GM18951 (cell line): ENCODE measurements at regions not wholly inside any gene's neighbourhood (a gene's known extent, or its start where the extent isn't known, plus 50 kb on each side); places are given as distances from the start of the nearest gene placed in this dataset.

Experiments
- POLR2A ChIP-seq: IDR thresholded peaks from 4 replicates; pipeline ENCODE4 v1.6.1; 2011; ENCODE audit warnings: mild to moderate bottlenecking; ENCODE audit not compliant: insufficient read length, insufficient read depth; ENCODE audit errors: extremely low read depth
- in situ Hi-C: fragments of 300-500 bp; cut with MboI; formaldehyde crosslinking; loops from one replicate; pipeline ENCODE4 v1.12.0; 2022; ENCODE audit warnings: low sequenced_read_pairs, mixed read lengths, inconsistent platforms; ENCODE audit not compliant: unreplicated experiment

GRCh38 chr13:74006666-74007065 lies 127.5 kb downstream of the KLF12 start:
- TF ChIP-seq POLR2A, result no peak
- in situ Hi-C loops, result no loop called here

- in situ Hi-C loops, result no loop called here
- no peak for TF ChIP-seq POLR2A
Observed at GRCh38 chr13:74005320-74006157, 128.7 kb downstream of the KLF12 start.

GRCh38 chr13:74004109-74004508 lies 130.1 kb downstream of the KLF12 start:
- no peak for TF ChIP-seq POLR2A
- in situ Hi-C loops, result no loop called here

GRCh38 chr13:74003374-74003773 lies 130.8 kb downstream of the KLF12 start:
- no peak for TF ChIP-seq POLR2A
- in situ Hi-C loops, result no loop called here

GRCh38 chr13:74000876-74001275 lies 133.3 kb downstream of the KLF12 start:
- TF ChIP-seq POLR2A, result no peak
- in situ Hi-C loops, result no loop called here

GRCh38 chr13:73998631-73999030 lies 135.6 kb downstream of the KLF12 start:
- TF ChIP-seq POLR2A, result no peak
- in situ Hi-C loops, result no loop called here

- in situ Hi-C loops, result no loop called here
- TF ChIP-seq POLR2A, result no peak
Observed at GRCh38 chr13:73997964-73998363, 136.2 kb downstream of the KLF12 start.

- in situ Hi-C loops, result no loop called here
- TF ChIP-seq POLR2A, result no peak
Observed at GRCh38 chr13:73996569-73996968, 137.6 kb downstream of the KLF12 start.

GRCh38 chr13:73995736-73996135 lies 138.5 kb downstream of the KLF12 start:
- TF ChIP-seq POLR2A, result no peak
- in situ Hi-C loops, result no loop called here

- no peak for TF ChIP-seq POLR2A
- in situ Hi-C loops, result no loop called here
Observed at GRCh38 chr13:73993661-73994060, 140.5 kb downstream of the KLF12 start.

GRCh38 chr13:73991884-73992283 lies 142.3 kb downstream of the KLF12 start:
- in situ Hi-C loops, result no loop called here

GRCh38 chr13:73991384-73991783 lies 142.8 kb downstream of the KLF12 start:
- in situ Hi-C loops, result no loop called here
- TF ChIP-seq POLR2A, result no peak

More at GRCh38 chr13:73991884-73992283, 142.3 kb downstream of the KLF12 start:
- TF ChIP-seq POLR2A, result no peak

GRCh38 chr13:73989244-73989843 lies 144.9 kb downstream of the KLF12 start:
- in situ Hi-C loops, result no loop called here
- TF ChIP-seq POLR2A, result no peak

GRCh38 chr13:73988461-73988860 lies 145.7 kb downstream of the KLF12 start:
- in situ Hi-C loops, result no loop called here

GRCh38 chr13:73987618-73988017 lies 146.6 kb downstream of the KLF12 start:
- no peak for TF ChIP-seq POLR2A
- in situ Hi-C loops, result no loop called here

More at GRCh38 chr13:73988461-73988860, 145.7 kb downstream of the KLF12 start:
- no peak for TF ChIP-seq POLR2A

- TF ChIP-seq POLR2A, result no peak
- in situ Hi-C loops, result no loop called here
Observed at GRCh38 chr13:73985783-73986182, 148.4 kb downstream of the KLF12 start.
